ENCODE measurements at regions not wholly inside any gene's neighbourhood (a gene's known extent, or its start where the extent isn't known, plus 50 kb on each side); places are given as distances from the start of the nearest gene placed in this dataset.

- no peak for ATAC-seq
- no peaks in the 10 kb centered on the region for H3K36me3 ChIP-seq (ENCODE audit: control insufficient read depth, insufficient read depth, low read length)
- no peak overlapping the region for H3K4me3 Mint-ChIP-seq
- H3K27me3 Mint-ChIP-seq (ENCODE audit: low read depth in 2 of 2) = no peaks in the 10 kb centered on the region
- no peak overlapping the region for H3K27ac ChIP-seq (ENCODE audit: low read length)
- H3K27ac Mint-ChIP-seq = no peak overlapping the region
- intact Hi-C loops (cut with micrococcal nuclease) = no loop called here
- TF ChIP-seq, protein P1, sequence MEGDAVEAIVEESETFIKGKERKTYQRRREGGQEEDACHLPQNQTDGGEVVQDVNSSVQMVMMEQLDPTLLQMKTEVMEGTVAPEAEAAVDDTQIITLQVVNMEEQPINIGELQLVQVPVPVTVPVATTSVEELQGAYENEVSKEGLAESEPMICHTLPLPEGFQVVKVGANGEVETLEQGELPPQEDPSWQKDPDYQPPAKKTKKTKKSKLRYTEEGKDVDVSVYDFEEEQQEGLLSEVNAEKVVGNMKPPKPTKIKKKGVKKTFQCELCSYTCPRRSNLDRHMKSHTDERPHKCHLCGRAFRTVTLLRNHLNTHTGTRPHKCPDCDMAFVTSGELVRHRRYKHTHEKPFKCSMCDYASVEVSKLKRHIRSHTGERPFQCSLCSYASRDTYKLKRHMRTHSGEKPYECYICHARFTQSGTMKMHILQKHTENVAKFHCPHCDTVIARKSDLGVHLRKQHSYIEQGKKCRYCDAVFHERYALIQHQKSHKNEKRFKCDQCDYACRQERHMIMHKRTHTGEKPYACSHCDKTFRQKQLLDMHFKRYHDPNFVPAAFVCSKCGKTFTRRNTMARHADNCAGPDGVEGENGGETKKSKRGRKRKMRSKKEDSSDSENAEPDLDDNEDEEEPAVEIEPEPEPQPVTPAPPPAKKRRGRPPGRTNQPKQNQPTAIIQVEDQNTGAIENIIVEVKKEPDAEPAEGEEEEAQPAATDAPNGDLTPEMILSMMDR (IDR thresholded peaks at IDR 0.05) = no peak
- DNase-seq = no peak
- no peaks in the 10 kb centered on the region for H3K27me3 ChIP-seq (ENCODE audit: control insufficient read depth, insufficient read depth, low read length)
- no peak overlapping the region for H3K4me3 ChIP-seq (ENCODE audit: low read length)
- H3K4me1 ChIP-seq (ENCODE audit: control insufficient read depth, insufficient read depth, low read length) = no peaks in the 10 kb centered on the region
- no peaks in the 10 kb centered on the region for H3K4me1 Mint-ChIP-seq
- H3K9me3 Mint-ChIP-seq = peaks cover 6 to 15% of the 10 kb centered on the region in 2 donors
- no peaks in the 10 kb centered on the region for H3K9me3 ChIP-seq (ENCODE audit: control insufficient read depth, insufficient read depth, low read length)
- H3K36me3 Mint-ChIP-seq = no peaks in the 10 kb centered on the region
- 71% methylated on average over 3 of the region's 4 CpGs for WGBS (ENCODE audit: insufficient coverage)
Measured at GRCh38 chr2:155633887-155634570, 698.5 kb downstream of the NR4A2 start.

GRCh38 chr2:155633060-155633839 is 699.3 kb downstream of the NR4A2 start:
- TF ChIP-seq, protein P1 (IDR thresholded peaks at IDR 0.05) = no peak
- ATAC-seq (no peak), DNase-seq (no peak)
- Histone ChIP-seq H3K27ac (ENCODE audit: low read length) (no peak overlapping the region), H3K36me3 (ENCODE audit: control insufficient read depth, insufficient read depth, low read length) (no peaks in the 10 kb centered on the region), H3K4me3 (ENCODE audit: low read length) (no peak overlapping the region), H3K27me3 (ENCODE audit: control insufficient read depth, insufficient read depth, low read length) (no peaks in the 10 kb centered on the region), H3K4me1 (ENCODE audit: control insufficient read depth, insufficient read depth, low read length) (no peaks in the 10 kb centered on the region), H3K9me3 (ENCODE audit: control insufficient read depth, insufficient read depth, low read length) (no peaks in the 10 kb centered on the region)
- Mint-ChIP-seq H3K27me3 (ENCODE audit: low read depth in 2 of 2) (no peaks in the 10 kb centered on the region), H3K4me3 (no peak overlapping the region), H3K27ac (no peak overlapping the region), H3K9me3 (peaks cover 8 to 17% of the 10 kb centered on the region in 2 donors), H3K4me1 (no peaks in the 10 kb centered on the region), H3K36me3 (no peaks in the 10 kb centered on the region)
- 84% methylated on average over 3 of the region's 4 CpGs for WGBS (ENCODE audit: insufficient coverage)
- intact Hi-C loops (cut with micrococcal nuclease) = no loop called here

DNA sequence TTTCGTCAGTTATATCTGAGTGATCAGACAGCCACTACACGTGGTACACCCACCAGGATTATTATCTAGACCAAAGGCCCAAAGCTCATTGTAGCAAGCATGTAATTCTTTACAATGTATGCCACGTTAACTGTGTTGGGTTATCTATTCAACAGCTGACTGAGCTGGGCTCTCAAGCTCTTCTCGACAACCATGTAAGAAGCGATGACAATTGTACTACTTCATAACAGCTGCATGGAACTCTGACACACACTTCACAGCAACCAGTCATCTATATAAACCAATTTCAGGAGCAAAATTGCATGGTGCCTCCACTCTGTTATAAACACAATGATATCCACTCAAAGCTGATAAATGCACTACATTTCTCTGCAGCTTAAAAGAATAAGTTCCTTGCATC is 701.8 kb downstream of the NR4A2 start:
- no peak overlapping the region for H3K27ac Mint-ChIP-seq
- Histone ChIP-seq H3K27ac (ENCODE audit: low read length) (no peak overlapping the region), H3K4me1 (ENCODE audit: control insufficient read depth, insufficient read depth, low read length) (no peaks in the 10 kb centered on the region), H3K27me3 (ENCODE audit: control insufficient read depth, insufficient read depth, low read length) (no peaks in the 10 kb centered on the region), H3K36me3 (ENCODE audit: control insufficient read depth, insufficient read depth, low read length) (no peaks in the 10 kb centered on the region), H3K9me3 (ENCODE audit: control insufficient read depth, insufficient read depth, low read length) (no peaks in the 10 kb centered on the region), H3K4me3 (ENCODE audit: low read length) (no peak overlapping the region)
- no peaks in the 10 kb centered on the region for H3K27me3 Mint-ChIP-seq (ENCODE audit: low read depth in 2 of 2)
- H3K36me3 Mint-ChIP-seq = no peaks in the 10 kb centered on the region
- no peak for DNase-seq
- peaks cover 11 to 15% of the 10 kb centered on the region in 2 donors for H3K9me3 Mint-ChIP-seq
- intact Hi-C loops (cut with micrococcal nuclease) = no loop called here
- no peaks in the 10 kb centered on the region for H3K4me1 Mint-ChIP-seq
- no peak for ATAC-seq
- TF ChIP-seq, protein P1 (IDR thresholded peaks at IDR 0.05) = no peak
- 79% methylated on average over 5 of the region's 5 CpGs for WGBS (ENCODE audit: insufficient coverage)
- H3K4me3 Mint-ChIP-seq = no peak overlapping the region

Measured in natural killer cell (primary cell).